SK-N-SH treated with all-trans-retinoic acid at 6 μM for 48 hours (cell line): ENCODE measurements at regions not wholly inside any gene's neighbourhood (a gene's known extent, or its start where the extent isn't known, plus 50 kb on each side); places are given as distances from the start of the nearest gene placed in this dataset.

ENCODE experiments used
- ARNTL ChIP-seq: fragments of 450-650 bp; formaldehyde crosslinking; IDR thresholded peaks from 2 replicates; pipeline ENCODE4 v1.5.0; 2020; ENCODE audit warnings: low read depth, mild to moderate bottlenecking, moderate library complexity, borderline replicate concordance
- CSRNP3 ChIP-seq: fragments of 250-450 bp; sonication (Bioruptor Pico); IDR thresholded peaks from 2 replicates; pipeline ENCODE4 v1.5.1; 2021; ENCODE audit warnings: mild to moderate bottlenecking, moderate library complexity
- SNAI2 ChIP-seq: fragments of 250-450 bp; sonication (Bioruptor Pico); IDR thresholded peaks from 2 replicates; pipeline ENCODE4 v1.5.0; 2020; ENCODE audit warnings: mild to moderate bottlenecking, moderate library complexity
- ZNF565 ChIP-seq: fragments of 450-650 bp; formaldehyde crosslinking; conservative IDR thresholded peaks from 2 replicates; pipeline ENCODE4 v1.5.0; 2020; ENCODE audit warnings: low read depth, mild to moderate bottlenecking, moderate library complexity

- TF ChIP-seq SNAI2 (no peak), CSRNP3 (CRISPR knock-in tag) (no peak), ZNF565 (CRISPR knock-in tag) (no peak), ARNTL (CRISPR knock-in tag) (no peak)
Measured at GRCh38 chr1:224497714-224498573, 63.3 kb upstream of the WDR26 start.
